Neural cell (in vitro differentiated cells): ENCODE measurements at regions not wholly inside any gene's neighbourhood (a gene's known extent, or its start where the extent isn't known, plus 50 kb on each side); places are given as distances from the start of the nearest gene placed in this dataset.

Source experiments
- EZH2 ChIP-seq: fragments of 200-600, 300-800 bp; shearing (Covaris generic), sonication (generic); IDR thresholded peaks from 2 replicates; pipeline ENCODE4 v1.6.1; 2014; ENCODE audit warnings: antibody characterized with exemption, low read length, borderline replicate concordance, mild to moderate bottlenecking; ENCODE audit not compliant: insufficient read depth, poor library complexity, severe bottlenecking
- POLR2AphosphoS5 ChIP-seq: IDR thresholded peaks from 2 replicates; pipeline ENCODE4 v1.6.1; 2012
- REST ChIP-seq: IDR thresholded peaks from 2 replicates; pipeline ENCODE4 v1.6.1; 2012; ENCODE audit warnings: borderline replicate concordance
- TF ChIP-seq, protein P1 (sequence below): fragments of 450-650 bp; IDR thresholded peaks from 2 replicates; pipeline ENCODE4 v1.5.1; 2014; ENCODE audit warnings: antibody characterized with exemption, mild to moderate bottlenecking, moderate library complexity; ENCODE audit not compliant: poor library complexity, severe bottlenecking

DNA sequence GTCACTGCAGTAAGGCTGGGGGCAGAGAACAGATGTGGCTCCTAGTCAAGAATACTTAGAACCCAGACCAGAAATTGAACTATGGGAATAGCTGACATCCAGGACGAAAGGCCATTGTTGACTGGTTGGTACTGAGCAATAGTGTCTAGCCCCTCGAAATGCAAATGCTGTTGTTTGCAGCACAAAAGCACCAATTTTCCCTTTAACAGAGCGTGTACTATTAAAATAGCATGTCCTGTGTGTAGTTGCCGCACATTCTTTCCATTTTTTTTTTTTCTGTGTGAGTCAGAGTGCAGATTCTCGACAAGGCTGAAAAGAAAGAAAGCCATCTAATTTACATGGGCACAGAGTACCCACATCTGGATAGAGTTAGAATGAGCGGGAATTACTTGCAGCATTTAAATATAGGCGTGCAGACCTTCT is 302.4 kb downstream of the PTEN start:
- TF ChIP-seq POLR2AphosphoS5 (no peak), EZH2 (no peak), REST (no peak)
- TF ChIP-seq, protein P1, sequence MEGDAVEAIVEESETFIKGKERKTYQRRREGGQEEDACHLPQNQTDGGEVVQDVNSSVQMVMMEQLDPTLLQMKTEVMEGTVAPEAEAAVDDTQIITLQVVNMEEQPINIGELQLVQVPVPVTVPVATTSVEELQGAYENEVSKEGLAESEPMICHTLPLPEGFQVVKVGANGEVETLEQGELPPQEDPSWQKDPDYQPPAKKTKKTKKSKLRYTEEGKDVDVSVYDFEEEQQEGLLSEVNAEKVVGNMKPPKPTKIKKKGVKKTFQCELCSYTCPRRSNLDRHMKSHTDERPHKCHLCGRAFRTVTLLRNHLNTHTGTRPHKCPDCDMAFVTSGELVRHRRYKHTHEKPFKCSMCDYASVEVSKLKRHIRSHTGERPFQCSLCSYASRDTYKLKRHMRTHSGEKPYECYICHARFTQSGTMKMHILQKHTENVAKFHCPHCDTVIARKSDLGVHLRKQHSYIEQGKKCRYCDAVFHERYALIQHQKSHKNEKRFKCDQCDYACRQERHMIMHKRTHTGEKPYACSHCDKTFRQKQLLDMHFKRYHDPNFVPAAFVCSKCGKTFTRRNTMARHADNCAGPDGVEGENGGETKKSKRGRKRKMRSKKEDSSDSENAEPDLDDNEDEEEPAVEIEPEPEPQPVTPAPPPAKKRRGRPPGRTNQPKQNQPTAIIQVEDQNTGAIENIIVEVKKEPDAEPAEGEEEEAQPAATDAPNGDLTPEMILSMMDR, result no peak
